ENCODE measurements at regions not wholly inside any gene's neighbourhood (a gene's known extent, or its start where the extent isn't known, plus 50 kb on each side); places are given as distances from the start of the nearest gene placed in this dataset.
A peak's percentile ranks its signal among the peaks of the same experiment; 100 is the strongest.

DNA sequence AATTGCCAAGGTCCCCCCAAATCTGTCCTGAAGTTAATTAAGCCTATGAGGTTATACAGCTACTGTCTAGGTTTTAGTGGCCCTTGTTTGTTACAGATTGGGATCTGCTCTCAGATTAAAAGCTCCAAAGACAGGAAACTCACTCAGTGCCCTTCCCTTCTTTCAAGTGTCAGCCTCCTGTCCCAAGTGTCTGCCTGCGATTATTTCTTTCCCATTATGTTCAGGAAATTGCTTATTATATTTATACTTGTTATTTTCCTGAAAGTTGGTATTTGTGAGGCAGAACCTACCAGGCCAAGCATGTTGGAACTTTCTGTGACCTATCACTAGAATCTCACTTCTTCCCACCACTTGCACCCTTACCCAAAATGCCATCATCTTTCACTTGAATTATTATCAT is 173.2 kb downstream of the AREG start:
- no peak for DNase-seq

- DNase-seq = no peak
Observed at GRCh38 chr4:74618659-74619058, 173.7 kb downstream of the AREG start.

DNA sequence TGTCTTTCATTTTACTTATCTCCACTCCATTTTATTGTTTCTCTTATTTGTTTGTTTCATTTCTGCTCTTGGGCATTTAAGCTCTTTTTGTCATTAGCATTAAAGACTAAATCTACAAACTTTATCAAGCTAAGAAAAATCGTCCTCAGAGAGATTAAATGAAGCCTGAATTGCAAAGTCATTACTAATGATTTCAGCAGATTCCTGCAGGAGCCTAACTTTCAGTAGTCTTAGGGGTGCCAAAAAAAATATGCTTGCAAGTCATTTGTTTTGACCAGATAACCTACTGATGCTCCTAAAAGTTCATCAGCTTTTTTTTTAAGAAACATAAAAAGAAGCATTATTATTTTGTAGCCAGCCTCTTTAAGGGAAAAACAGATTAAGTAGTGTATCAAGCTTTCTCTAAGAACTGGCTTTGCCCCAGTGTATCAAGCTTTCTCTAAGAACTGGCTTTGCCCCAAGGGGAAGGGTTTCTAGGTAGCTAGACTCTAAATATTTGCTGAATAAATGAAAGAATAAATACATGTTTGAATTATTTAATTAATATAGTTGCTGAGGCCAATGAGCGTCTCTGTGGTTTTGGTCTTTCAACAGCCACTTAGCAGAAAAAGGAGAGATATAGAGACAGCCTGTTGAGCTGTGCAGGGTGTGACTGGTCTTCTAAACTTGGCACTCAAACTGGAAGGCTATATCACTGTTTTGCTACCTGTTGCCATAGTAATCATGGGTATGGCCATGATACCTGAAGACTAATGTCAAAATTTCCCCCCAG is 174.2 kb downstream of the BTC start:
- peak; percentile 77 for DNase-seq

DNA sequence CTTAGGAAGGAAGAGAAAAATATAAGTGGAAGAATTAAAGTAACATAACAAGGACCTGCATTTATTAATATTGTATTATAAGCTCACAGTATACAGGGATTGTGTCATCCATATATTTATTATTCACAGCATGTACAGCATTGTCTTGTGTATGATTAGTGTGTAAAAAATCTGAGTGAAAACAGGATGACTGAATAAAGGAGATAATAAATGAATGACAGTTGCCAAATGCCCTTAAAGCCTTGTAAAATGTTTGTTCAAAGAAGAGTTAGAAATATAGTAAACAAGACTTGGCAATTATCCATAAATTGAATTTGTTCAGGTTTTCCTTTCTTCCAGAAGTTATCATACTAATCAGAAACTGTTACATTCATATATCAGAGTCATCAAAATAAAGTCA is 172.7 kb downstream of the BTC start:
- no peak for DNase-seq

DNA sequence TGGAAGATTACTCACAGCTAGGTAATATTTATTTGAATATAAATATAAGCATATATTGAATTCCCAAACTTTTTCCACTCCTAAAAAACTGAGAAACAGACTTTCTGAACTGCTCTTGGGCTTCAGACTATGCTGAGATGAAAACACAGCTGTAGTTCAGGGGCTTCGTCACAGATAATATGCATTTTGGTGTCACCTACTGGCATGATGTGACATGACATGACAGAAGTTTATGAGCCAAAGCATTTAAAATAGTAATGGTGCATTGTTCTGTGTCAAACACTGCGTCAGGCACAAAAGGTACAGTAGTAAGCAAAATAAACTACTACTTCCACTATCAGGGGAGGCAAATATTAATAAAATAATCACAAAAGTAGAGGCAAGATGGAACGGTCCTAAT is 171.3 kb downstream of the BTC start:
- peak; percentile 90 for DNase-seq

DNA sequence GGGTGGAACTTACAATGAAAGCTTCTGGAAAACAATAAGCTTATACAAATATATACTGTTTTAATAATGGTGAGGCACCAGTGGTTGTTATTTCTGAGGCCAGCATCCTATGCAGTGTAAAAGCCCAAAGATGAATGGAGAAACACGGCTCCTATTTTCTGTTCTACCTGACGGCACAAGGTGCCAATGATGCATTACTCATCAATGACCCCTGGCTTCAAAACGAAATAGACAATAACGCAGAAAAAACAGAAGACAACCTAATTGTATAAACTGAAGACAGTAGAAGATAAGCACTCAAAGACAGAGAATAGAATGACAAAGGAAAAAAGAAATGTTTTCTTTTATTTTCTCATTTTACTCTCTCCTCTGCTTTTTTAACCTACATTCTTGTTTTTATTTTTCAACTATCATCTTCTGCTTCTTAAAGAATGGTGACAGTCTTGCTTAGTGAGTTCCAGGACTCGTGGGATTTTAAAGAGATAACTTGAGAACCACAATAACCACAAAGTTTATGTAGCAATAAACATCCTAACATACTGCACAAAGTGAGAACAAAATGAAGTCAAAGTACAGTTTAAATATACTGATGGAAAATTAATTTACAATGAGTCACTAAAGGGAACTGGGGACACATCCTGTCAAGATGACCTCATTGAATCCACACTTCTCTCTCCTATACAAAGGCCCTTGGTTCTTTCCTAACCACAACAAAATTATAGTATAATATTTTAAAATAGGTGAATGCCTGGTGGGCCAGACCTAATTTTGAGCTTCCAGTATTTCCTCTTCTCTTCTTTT is 169.8 kb downstream of the BTC start:
- DNase-seq = peak; percentile 75

GRCh38 chr4:74625981-74626380 is 168.3 kb downstream of the BTC start:
- no peak for DNase-seq

DNA sequence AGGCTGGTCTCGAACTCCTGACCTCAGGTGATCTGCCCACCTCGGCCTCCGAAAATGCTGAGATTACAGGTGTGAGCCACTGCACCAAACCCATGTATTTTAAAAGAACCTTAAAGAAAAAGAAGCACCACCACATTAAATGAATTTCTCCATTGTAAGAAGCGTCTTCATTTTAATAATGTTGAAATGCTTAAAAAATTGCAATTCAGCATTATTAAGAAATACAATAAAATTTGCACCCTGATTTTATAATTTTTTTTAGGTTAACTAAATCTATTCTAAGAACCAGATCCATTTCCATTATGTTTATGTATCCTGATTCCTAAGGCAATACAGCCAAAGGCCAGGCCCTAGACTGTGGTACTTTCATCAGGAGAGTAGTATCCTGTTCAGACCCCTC is 167.2 kb downstream of the BTC start:
- DNase-seq = no peak

GRCh38 chr4:74627504-74627903 is 166.8 kb downstream of the BTC start:
- DNase-seq = no peak

DNA sequence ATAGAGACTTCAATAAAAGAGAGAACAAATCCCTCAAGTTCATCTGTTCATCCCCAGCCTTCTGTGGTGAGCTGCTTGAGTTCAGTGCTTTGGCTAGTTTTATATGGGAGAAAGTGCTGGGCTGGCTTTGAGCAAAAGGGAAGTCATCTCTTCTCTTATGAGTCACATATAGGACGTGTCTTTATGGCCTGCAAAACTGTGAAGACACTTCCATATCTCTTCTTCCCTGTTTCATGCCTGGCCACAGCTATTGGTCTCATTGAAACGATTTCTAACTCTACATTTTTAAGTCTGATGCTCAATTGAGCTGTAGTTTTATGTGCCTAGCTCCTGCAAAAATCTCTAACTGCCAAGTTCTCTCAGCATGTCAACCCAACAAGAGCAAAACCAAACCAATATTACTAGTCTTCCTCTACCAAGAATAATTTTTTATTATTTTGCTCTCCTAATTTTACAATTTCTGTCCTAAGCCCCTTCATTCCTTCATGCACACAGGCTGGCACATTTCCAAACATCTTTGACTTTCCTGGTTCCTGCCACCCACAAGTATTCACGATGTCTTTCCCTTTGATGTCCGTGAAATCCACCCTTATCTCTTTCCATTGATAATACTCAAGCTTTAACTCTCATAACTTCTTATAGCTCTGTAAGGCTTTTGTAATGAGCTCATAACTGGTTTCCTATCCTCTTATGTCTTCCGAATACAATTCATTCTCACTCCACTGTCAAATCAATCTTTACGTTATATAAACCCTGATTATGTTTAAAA is 165.3 kb downstream of the BTC start:
- DNase-seq = peak; percentile 59

DNA sequence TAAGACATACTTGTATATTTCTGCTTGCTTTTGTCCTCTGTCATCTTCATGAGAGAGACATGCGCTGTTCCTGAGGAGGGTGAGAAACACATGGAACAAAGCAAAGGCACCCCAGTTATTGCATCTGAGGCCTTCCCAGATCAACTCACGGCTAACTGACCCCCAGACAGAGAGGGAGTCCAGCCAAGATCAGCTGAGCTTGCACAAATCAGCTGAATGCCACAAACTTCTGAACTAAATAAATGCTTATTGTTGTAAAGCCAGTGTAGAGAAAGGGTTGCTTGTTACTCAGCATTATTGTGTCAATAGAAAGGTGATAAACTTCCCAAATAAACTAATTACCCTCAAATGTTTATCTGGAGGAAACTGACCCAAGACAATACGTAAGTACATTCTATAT is 163.8 kb downstream of the BTC start:
- no peak for DNase-seq

DNA sequence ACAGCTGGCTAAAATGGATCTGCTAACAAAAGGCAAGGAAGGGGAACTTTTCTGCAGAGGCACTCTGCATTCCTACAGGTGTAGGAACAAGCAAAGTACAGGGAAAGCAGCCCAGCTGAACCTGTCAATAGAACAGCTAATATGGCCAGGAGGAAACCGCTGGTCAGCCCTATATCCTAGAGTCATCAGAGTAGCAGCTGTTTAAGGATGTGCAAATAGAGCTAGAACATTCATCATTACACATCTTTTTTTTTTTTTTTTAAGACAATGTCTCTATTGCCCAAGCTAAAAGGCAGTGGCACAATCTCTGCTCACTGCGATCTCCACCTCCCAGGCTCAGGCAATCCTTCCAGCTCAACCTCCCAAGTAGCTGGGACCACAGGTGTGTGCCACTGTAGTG is 163.0 kb downstream of the BTC start:
- peak; percentile 24 for DNase-seq

DNA sequence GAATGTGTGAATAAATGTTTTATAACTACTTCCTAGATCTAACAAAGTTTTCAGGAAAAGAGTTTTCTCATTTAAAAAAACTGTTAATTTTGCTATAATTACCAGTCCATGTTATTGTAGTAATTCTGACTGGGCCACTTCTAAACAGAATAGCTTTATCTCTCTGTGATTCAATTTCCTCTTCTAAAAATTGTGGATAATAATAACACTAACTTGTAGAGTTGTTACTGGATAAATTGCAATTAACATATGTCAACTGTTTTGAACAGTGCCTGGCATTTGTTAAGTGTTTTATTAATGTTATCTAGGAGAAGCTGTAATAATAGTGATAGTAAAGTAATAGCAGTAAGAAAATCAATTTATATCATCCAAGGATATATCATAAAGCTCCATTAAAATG is 162.3 kb downstream of the BTC start:
- no peak for DNase-seq

DNA sequence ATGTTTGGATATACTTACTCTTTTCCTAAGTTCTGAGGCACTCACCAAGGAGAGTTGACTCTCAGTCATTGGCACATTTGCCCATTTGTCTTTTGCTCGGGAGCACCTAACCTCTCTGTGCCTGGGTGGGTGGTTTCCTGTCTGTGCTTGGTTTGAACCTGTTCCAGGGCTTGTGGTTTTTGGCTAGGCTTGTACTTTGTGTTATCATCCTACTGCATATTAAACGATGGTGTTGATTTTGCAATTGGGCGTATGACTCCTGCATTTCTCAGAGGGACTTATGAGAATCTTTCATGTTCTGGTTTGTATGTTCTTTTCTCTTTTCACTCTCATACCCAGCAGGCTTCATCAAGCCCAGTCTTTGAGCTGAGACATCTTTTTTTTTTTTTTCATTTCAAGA is 161.7 kb downstream of the BTC start:
- peak; percentile 98 for DNase-seq

GRCh38 chr4:74635074-74635473 is 159.2 kb downstream of the BTC start:
- no peak for DNase-seq

GRCh38 chr4:74635490-74636123 is 158.7 kb downstream of the BTC start:
- DNase-seq = no peak

- no peak for DNase-seq
Observed at GRCh38 chr4:74638001-74638400, 156.3 kb downstream of the BTC start.

DNA sequence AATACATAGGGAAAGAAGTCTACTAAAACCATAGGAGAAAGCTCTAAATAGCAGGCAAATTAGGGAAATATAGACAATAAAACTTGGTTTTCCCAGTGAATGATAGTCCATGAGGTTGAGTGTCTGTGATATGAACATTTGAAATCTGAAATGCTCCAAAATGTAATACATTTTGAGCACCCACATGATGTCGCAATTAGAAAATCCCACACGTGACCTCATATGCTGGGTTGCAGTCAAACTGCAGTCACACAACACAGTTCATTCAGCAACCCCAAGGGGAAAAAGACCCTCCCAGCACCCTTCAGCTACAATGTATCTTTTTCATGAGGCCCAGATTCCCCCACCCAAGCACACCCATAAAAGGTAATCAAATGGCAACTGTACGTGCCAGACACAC is 155.6 kb downstream of the BTC start:
- no peak for DNase-seq

- DNase-seq = no peak
Observed at GRCh38 chr4:74640111-74640903, 154.0 kb downstream of the BTC start.

DNA sequence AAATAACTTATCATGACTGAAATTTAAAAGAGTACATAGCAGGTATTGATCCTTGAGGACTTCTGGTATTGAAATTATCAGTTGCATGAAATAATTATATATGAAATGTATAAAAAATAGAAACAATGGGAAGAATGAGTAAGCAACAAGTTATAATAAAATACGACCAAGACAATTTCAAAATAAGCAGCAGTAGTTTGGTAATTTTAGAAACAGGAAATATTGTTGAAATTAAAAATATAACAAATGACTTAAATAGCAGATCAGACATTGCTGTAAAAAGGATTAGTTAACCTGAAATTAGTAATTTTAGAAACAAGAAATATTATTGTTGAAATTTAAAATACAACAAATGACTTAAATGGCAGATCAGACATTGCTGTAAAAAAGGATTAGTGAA is 152.3 kb downstream of the BTC start:
- DNase-seq = no peak

- DNase-seq = no peak
Observed at GRCh38 chr4:74649193-74649592, 145.1 kb downstream of the BTC start.

- DNase-seq = no peak
Observed at GRCh38 chr4:74651198-74651597, 143.1 kb downstream of the BTC start.

Data from hematopoietic multipotent progenitor cell treated with erythropoietin and hydrocortisone succinate and interleukin-3 and kit ligand, for 6 days (in vitro differentiated cells).